ENCODE measurements at regions not wholly inside any gene's neighbourhood (a gene's known extent, or its start where the extent isn't known, plus 50 kb on each side); places are given as distances from the start of the nearest gene placed in this dataset.
A peak's percentile ranks its signal among the peaks of the same experiment; 100 is the strongest.

DNA sequence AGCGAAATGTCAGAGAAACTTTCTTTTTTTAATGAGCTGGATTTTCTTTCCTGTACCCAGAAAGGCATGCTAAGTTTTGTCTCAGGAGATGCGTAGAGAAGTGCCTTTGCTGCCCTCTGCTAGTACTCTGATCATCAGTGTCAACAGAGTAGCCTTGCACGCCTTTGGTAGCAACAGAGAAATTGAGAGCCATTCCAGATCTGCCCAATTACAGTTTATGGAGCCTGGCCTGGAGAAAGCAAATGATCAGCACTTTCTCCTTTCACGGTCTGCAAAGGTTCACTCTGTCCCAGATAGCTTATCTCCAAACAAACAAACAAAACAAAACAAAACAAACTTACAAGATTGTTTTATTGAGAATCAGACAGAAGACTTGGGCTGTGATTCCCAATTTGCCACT, 792.8 kb upstream of the PIK3C3 start:
- Histone ChIP-seq H3K4me2 (ENCODE audit: insufficient read depth in 1 of 2, low read depth in 2 of 2, low read length in 2 of 2) (no peak overlapping the region), H4K91ac (replicated peaks; ENCODE audit: insufficient read length, low read length) (no peak overlapping the region), H4K8ac (ENCODE audit: extremely low read depth, insufficient read depth, low read length) (no peak overlapping the region), H3K9me3 (ENCODE audit: insufficient read depth in 2 of 2, low read depth in 1 of 2, low read length in 1 of 2) (no peaks in the 10 kb centered on the region), H3K14ac (ENCODE audit: insufficient read length) (no peak overlapping the region), H2BK12ac (ENCODE audit: low read depth, low read length) (no peak overlapping the region), H3K4me1 (replicated peaks in 1 of 4; ENCODE audit: control insufficient read depth in 3 of 4, insufficient read depth in 4 of 4, low read length in 3 of 4) (peaks cover 0 to 3% (median 0%) of the 10 kb centered on the region in 4 experiments; a peak in 1 of 7 replicates), H3K4me3 (ENCODE audit: extremely low read depth in 1 of 4, insufficient read depth in 2 of 4, low read depth in 3 of 4, low read length in 4 of 4) (no peak overlapping the region), H3K79me2 (ENCODE audit: control insufficient read depth in 1 of 2, insufficient read depth in 2 of 2, low read length in 2 of 2) (no peaks in the 10 kb centered on the region), H2AK5ac (ENCODE audit: low read depth, low read length) (no peak overlapping the region), H3K27me3 (replicated peaks in 1 of 4; ENCODE audit: control insufficient read depth in 3 of 4, extremely low read depth in 1 of 4, insufficient read depth in 3 of 4, low read length in 3 of 4) (no peaks in the 10 kb centered on the region), H3K79me1 (ENCODE audit: low read depth, low read length) (no peaks in the 10 kb centered on the region), H3K23ac (ENCODE audit: insufficient read length) (no peak overlapping the region), H3K27ac (ENCODE audit: low read depth, low read length) (no peak overlapping the region), H2BK20ac (ENCODE audit: low read length) (no peak overlapping the region), H4K20me1 (replicated peaks in 1 of 2; ENCODE audit: control insufficient read depth in 1 of 2, insufficient read depth in 2 of 2, low read length in 2 of 2) (no peaks in the 10 kb centered on the region), H2AFZ (ENCODE audit: low read length) (peak overlapping the region; percentile 63; the same call in 1 of the 2 replicates), H2BK5ac (ENCODE audit: low read depth, low read length) (no peak overlapping the region), H2BK15ac (ENCODE audit: low read length) (no peak overlapping the region), H3K4ac (replicated peaks; ENCODE audit: insufficient read length, low read depth, low read length) (no peak overlapping the region), H3K9ac (replicated peaks in 1 of 4; ENCODE audit: extremely low read depth in 1 of 4, low read depth in 3 of 4, low read length in 3 of 4) (no peak overlapping the region), H3K23me2 (ENCODE audit: low read depth, low read length) (no peaks in the 10 kb centered on the region; the same call in 1 of the 2 replicates), H3K18ac (ENCODE audit: extremely low read depth, low read length) (no peak overlapping the region), H3K56ac (replicated peaks; ENCODE audit: insufficient read length, low read depth, low read length) (no peak overlapping the region), H4K5ac (ENCODE audit: insufficient read length, low read depth, low read length) (no peak overlapping the region), H3K36me3 (ENCODE audit: control insufficient read depth in 2 of 4, insufficient read depth in 4 of 4, low read length in 3 of 4) (no peaks in the 10 kb centered on the region), H2BK120ac (replicated peaks; ENCODE audit: low read depth, low read length) (no peak overlapping the region)
- ChIA-PET POLR2A (ENCODE audit: partially characterized antibody) (interaction anchor here (0.5 kb wide), 1 partner anchor 555 kb away, joined by 3 read pairs; no protein-coding TSS in a partner anchor), CTCF (ENCODE audit: partially characterized antibody) (no interaction called here)
- WGBS, 2 experiments (ENCODE audit: extremely low coverage in 1 of 2, insufficient coverage in 1 of 2, insufficient read length in 1 of 2, insufficient replicate concordance in 2 of 2, low coverage in 1 of 2, low lambda C conversion rate in 2 of 2, missing lambda C conversion rate in 1 of 2) = 87% methylated on average over 4 of the region's 4 CpGs; no CpG with 5 or more reads in 1 of the 2 experiments
- DNase-seq (ENCODE audit: low read depth in 1 of 2, low spot score in 2 of 2) = no peak
- TF ChIP-seq CREB1 (IDR thresholded peaks at IDR 0.05) (no peak), SAP30 (IDR thresholded peaks at IDR 0.05; ENCODE audit: insufficient read depth, insufficient replicate concordance, low read length) (no peak), POU5F1 (IDR thresholded peaks at IDR 0.05; ENCODE audit: low read depth, low read length) (no peak), TEAD4 (IDR thresholded peaks at IDR 0.05; ENCODE audit: low read depth, low read length) (no peak), SIN3A (conservative IDR thresholded peaks at IDR 0.05 in 1 of 2, IDR thresholded peaks at IDR 0.05 in 1 of 2; ENCODE audit: low read depth in 1 of 2, low read length in 2 of 2) (no peak), KDM1A (IDR thresholded peaks at IDR 0.05; ENCODE audit: borderline replicate concordance, low read length) (no peak)
- FAIRE-seq = peak; percentile 32

Data from H1 (cell line).